GM12864 (cell line): ENCODE measurements at regions not wholly inside any gene's neighbourhood (a gene's known extent, or its start where the extent isn't known, plus 50 kb on each side); places are given as distances from the start of the nearest gene placed in this dataset.

Experiments
- DNase-seq: peaks from one replicate; pipeline ENCODE4 v3.0.0-alpha.2; 2011; ENCODE audit warnings: low read depth
- H3K4me3 ChIP-seq: 2 replicates; pipeline ENCODE4 v1.5.1; 2011; ENCODE audit warnings: mild to moderate bottlenecking, low read depth, low read length, control low read depth
- TF ChIP-seq, protein P1 (sequence below): IDR thresholded peaks from 2 replicates; pipeline ENCODE4 v1.5.1; 2011; ENCODE audit warnings: low read depth, mild to moderate bottlenecking, moderate library complexity, low read length, control low read depth, inconsistent platforms; ENCODE audit errors: missing control alignments

DNA sequence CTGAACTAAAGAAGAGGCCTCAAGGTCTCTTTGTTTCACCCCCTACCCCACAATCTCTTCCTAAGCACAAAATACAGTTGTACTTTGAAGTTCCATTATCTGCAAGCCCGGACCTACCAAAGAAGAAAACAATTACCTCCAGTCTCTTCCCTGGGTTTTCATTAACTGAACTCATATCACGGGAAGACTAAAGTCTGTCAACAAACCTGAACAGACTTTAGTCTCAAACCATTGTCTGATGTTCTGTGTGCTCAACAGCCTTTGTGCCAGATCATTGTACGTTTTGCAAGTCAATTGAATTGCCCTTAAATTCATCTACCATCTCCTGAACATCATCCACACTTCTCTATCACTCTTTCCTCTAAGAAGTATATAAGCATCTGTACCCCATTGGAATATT lies 1021.9 kb upstream of the CDH2 start:
- DNase-seq = no peak
- no peak overlapping the region for H3K4me3 ChIP-seq
- TF ChIP-seq, protein P1, sequence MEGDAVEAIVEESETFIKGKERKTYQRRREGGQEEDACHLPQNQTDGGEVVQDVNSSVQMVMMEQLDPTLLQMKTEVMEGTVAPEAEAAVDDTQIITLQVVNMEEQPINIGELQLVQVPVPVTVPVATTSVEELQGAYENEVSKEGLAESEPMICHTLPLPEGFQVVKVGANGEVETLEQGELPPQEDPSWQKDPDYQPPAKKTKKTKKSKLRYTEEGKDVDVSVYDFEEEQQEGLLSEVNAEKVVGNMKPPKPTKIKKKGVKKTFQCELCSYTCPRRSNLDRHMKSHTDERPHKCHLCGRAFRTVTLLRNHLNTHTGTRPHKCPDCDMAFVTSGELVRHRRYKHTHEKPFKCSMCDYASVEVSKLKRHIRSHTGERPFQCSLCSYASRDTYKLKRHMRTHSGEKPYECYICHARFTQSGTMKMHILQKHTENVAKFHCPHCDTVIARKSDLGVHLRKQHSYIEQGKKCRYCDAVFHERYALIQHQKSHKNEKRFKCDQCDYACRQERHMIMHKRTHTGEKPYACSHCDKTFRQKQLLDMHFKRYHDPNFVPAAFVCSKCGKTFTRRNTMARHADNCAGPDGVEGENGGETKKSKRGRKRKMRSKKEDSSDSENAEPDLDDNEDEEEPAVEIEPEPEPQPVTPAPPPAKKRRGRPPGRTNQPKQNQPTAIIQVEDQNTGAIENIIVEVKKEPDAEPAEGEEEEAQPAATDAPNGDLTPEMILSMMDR = no peak

DNA sequence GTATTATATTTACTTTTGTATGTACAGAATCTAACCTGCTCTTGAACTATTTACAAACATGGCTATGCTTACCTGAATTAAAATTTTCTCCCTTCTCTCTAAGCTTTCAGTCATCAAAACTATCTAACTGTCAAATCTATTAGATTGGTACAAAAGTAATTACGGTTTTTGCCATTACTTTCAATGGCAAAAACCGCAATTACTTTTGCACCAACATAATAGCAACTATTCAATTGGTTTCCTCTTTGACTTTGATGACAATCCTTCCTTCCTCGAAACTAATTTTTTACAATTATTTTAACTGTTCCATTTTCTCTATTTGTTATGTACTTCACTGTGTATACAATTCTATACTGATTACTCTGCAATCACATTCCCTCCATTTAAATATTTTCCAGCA lies 1019.4 kb upstream of the CDH2 start:
- DNase-seq = no peak
- H3K4me3 ChIP-seq = no peak overlapping the region
- TF ChIP-seq, protein P1 = no peak

DNA sequence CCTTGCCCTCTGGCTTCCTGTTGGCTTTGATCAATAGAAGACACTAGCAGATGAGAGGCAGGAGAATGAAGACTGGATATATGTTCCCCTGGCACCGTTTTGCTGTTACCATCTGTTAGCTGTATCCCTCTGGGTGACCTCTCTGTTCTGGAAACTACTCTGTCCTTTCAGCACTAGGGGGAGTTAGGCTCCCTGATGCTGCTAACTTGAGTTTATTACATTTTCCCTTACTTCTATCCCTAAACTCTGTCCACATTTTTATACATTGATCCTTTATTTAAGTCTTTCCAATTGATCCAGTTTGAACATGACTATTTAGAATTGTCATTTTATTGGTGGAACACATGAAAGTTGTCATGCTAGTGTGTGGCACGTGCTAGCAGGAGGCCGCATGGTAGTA lies 1014.3 kb upstream of the CDH2 start:
- H3K4me3 ChIP-seq = no peak overlapping the region
- DNase-seq = no peak
- TF ChIP-seq, protein P1 = no peak

DNA sequence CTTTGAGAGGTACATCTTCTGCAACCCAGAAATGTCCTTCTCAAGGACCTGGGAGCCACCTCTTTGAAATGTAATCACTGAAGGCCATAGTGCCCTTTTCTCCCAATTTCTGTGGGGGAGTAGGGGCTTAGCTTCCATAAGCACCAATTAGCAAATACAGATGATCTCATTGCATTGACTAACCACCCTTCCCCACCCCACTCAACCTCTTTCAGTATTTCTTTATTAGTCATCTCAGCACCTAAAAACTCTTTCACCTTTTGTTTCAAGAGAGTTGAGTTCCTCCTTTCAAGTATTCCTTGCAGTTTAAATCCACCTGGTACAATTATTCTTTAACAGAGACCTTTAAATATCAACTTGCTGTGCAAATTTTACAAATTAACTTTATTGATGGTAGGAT lies 1011.8 kb upstream of the CDH2 start:
- TF ChIP-seq, protein P1 = no peak
- no peak overlapping the region for H3K4me3 ChIP-seq
- no peak for DNase-seq

DNA sequence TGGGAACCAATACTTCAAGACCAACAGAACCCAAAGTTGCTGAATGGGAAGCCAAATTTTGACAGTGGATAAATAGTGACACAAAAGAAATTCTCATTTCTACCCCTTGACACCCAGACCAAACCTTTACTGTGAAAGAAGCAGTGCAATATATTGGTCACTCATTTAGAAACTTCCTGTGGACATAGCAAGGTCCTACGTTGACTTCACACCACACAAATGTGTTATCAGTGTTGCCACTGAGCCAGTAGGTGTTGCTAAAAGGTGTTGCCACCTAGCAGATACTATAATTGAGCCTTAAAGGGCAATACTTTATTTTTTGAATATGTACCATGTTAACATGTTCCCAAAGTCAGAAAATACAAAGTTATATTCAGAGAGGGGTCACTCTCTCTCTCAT lies 1008.9 kb upstream of the CDH2 start:
- TF ChIP-seq, protein P1 = no peak
- DNase-seq = no peak
- H3K4me3 ChIP-seq = no peak overlapping the region

DNA sequence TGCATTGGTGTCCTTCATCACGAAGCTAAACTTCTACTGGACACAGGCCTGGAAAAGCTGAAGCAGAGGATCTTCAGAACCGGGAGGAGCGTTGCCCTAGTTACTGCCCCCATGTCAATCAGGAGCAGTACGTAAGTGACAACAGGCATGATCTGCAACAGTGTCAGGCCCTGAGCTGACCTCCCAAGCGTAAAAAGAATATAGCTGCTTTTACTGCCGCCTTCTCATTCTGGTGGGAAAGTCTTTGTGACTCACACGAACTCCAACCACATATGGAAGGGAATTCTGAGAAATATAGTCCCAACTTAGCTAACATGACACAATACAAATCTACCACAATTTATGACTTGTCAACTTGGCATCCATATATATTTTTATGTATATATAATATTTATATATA lies 1007.7 kb upstream of the CDH2 start:
- no peak for DNase-seq
- TF ChIP-seq, protein P1 = no peak
- H3K4me3 ChIP-seq = no peak overlapping the region

DNA sequence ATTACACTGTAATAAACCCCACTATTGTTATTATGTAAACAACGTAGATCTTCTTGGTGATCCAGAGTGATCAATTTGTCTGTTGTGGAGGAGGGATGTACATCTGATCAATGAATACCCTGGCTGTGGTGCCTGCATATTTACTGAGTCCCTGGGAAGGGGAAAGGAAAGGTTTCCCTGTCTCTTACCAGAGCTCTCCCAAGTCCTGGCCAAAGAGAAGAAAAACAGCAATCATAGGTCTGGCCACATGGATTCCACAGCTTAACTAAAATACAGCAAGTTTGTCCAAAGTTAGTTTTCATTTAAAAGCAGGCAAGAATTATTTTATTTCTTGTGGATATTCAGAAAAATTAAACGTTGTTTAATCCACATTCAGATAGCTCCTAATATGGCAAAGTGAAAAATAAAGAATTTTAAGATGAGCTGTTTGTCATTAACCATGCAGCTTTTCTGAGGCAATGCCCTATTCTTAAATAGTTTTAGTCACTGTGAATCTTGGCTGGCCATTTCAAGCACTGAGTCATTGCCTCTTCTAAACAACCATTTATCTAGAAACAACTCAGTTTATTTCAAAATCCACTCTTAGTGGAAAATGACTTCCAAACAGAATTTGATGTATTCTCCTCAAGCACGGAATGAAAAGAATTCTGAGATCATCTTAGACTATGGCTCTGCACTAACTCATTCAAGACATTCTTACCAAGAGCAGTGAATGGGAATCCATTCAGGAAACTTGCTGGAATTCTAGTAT lies 1004.4 kb upstream of the CDH2 start:
- no peak for DNase-seq
- no peak overlapping the region for H3K4me3 ChIP-seq
- TF ChIP-seq, protein P1 = no peak
